Mesothelial cell of epicardium (in vitro differentiated cells): ENCODE measurements at regions not wholly inside any gene's neighbourhood (a gene's known extent, or its start where the extent isn't known, plus 50 kb on each side); places are given as distances from the start of the nearest gene placed in this dataset.
"Not testable (repeated sequence)": the region's sequence is repeated elsewhere in the genome, so short reads cannot be mapped to it uniquely, and the experiment has no call there.

Experiments used
- DNase-seq, 2 experiments: peaks; one replicate each; pipeline ENCODE4 v3.0.0; 2021; ENCODE audit warnings: low spot score in 2 of 2; ENCODE audit not compliant: unreplicated experiment in 2 of 2
- H3K27ac Mint-ChIP-seq: 2 replicates; pipeline ENCODE4 v1.8.0; 2021; ENCODE audit warnings: mixed read lengths
- H3K27me3 Mint-ChIP-seq: 2 replicates; pipeline ENCODE4 v1.8.0; 2021; ENCODE audit warnings: low read depth, mixed read lengths
- H3K36me3 Mint-ChIP-seq: 2 replicates; pipeline ENCODE4 v1.8.0; 2021; ENCODE audit warnings: mixed read lengths
- H3K4me1 Mint-ChIP-seq: 2 replicates; pipeline ENCODE4 v1.8.0; 2021; ENCODE audit warnings: mixed read lengths
- H3K4me3 Mint-ChIP-seq: 2 replicates; pipeline ENCODE4 v1.8.0; 2021; ENCODE audit warnings: mild to moderate bottlenecking, moderate library complexity, mixed read lengths
- H3K9me3 Mint-ChIP-seq: 2 replicates; pipeline ENCODE4 v1.8.0; 2021; ENCODE audit warnings: mixed read lengths
- TF ChIP-seq, protein P1 (sequence below): fragments of 200-600 bp; sonication (generic); IDR thresholded peaks from one replicate; pipeline ENCODE4 v1.5.0; 2021; ENCODE audit warnings: antibody characterized with exemption; ENCODE audit not compliant: unreplicated experiment

DNA sequence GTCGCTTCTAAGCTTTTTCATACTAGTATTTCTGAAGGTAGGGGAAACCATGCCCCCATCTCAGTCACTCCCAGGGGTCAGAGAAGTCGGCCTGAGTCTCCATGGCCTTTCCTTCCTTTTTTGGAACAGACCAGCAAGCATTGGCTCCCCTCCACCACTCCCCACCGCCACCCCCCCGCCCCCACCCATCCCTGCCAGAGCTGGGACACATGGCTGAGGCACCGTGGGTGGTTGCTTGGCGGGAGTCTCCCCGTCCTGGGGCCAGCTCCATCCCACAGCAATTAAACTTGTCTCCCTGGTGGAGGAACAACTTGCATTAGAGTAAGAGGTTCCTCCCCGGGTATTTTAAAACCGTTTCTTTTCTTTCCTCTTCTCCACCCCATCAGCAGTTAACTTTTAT, 100.8 kb upstream of the TFPI start:
- DNase-seq: no peak
- TF ChIP-seq, protein P1, sequence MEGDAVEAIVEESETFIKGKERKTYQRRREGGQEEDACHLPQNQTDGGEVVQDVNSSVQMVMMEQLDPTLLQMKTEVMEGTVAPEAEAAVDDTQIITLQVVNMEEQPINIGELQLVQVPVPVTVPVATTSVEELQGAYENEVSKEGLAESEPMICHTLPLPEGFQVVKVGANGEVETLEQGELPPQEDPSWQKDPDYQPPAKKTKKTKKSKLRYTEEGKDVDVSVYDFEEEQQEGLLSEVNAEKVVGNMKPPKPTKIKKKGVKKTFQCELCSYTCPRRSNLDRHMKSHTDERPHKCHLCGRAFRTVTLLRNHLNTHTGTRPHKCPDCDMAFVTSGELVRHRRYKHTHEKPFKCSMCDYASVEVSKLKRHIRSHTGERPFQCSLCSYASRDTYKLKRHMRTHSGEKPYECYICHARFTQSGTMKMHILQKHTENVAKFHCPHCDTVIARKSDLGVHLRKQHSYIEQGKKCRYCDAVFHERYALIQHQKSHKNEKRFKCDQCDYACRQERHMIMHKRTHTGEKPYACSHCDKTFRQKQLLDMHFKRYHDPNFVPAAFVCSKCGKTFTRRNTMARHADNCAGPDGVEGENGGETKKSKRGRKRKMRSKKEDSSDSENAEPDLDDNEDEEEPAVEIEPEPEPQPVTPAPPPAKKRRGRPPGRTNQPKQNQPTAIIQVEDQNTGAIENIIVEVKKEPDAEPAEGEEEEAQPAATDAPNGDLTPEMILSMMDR: no peak
- H3K27ac Mint-ChIP-seq: no peak overlapping the region
- peaks cover 7% of the 10 kb centered on the region for H3K4me1 Mint-ChIP-seq
- no peaks in the 10 kb centered on the region for H3K9me3 Mint-ChIP-seq
- H3K36me3 Mint-ChIP-seq: no peaks in the 10 kb centered on the region
- no peaks in the 10 kb centered on the region for H3K27me3 Mint-ChIP-seq
- H3K4me3 Mint-ChIP-seq: no peak overlapping the region

DNA sequence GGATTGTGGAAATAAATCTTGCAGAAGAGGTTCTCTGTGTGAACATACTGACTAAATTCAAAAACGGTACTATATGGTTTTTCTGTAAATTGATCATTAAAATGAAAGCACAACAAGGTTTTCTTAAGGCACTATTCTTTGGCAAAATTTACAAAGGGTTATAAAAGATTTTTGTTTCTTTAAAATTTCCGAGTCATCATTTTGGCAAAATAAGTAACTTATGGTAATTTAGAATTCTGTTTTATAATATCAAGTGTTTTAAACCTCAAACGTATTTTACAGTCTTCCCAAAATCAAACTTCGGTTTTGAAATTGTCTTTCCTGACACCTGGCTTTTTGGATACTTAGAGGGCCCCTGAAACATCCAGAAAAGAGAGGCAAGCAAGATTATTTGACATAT, 101.9 kb upstream of the TFPI start:
- H3K27ac Mint-ChIP-seq: no peak overlapping the region
- no peak for DNase-seq
- no peaks in the 10 kb centered on the region for H3K27me3 Mint-ChIP-seq
- peaks cover 7% of the 10 kb centered on the region for H3K4me1 Mint-ChIP-seq
- peaks cover 2% of the 10 kb centered on the region for H3K36me3 Mint-ChIP-seq
- H3K4me3 Mint-ChIP-seq: no peak overlapping the region
- peaks cover 5% of the 10 kb centered on the region for H3K9me3 Mint-ChIP-seq
- TF ChIP-seq, protein P1: no peak

DNA sequence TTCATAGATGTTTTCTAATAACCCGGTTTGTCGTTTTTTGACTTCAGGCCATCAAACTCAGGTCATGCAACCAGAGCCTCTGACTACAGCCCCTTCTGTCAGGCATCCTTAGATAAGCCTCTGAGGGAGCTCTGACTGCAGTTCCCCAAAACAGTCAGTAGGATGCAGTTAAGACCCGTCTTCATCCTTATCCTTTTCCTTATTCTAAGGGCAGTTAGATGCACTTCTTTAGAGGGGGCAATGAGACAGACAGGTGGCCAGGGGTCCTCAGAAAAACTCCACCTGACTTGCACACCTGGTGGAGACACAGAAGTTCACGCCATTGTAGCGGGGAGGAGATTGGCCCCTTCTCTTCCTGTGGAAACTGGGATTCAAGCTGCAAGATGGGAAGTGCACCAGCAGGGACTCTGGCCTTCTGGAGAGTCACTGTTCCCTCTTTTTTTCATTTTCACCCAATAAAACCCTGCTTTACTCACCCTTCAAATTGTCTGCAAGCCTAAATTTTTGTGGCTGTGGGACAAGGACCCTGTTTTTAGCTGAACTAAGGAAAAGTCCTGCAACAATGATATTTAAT, 104.8 kb upstream of the TFPI start:
- Mint-ChIP-seq H3K27me3 (no peaks in the 10 kb centered on the region), H3K9me3 (peaks cover 10% of the 10 kb centered on the region), H3K36me3 (peaks cover 2% of the 10 kb centered on the region), H3K4me1 (peaks cover 5% of the 10 kb centered on the region), H3K4me3 (no peak overlapping the region), H3K27ac (no peak overlapping the region)
- TF ChIP-seq, protein P1: no peak
- no peak for DNase-seq

DNA sequence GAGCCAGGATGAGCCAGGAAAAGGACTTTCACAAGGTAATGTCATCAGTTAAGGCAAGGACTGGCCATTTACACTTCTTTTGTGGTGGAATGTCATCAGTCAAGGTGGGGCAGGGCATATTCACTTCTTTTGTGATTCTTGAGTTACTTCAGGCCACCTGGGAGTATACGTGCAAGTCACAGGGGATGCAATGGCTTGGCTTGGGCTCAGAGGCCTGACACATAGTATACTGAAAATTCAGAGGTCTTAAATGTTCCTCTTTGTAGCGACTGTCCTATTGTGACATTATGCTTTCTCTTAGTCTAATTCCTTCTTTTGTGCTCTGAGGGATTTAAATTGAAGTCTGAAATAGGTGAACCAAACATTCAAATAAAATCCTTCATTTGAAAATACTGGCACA, 121.8 kb upstream of the TFPI start:
- H3K4me1 Mint-ChIP-seq, H3K27ac Mint-ChIP-seq, H3K9me3 Mint-ChIP-seq, H3K36me3 Mint-ChIP-seq, H3K4me3 Mint-ChIP-seq, DNase-seq: not testable (repeated sequence)
- peaks cover 27% of the 10 kb centered on the region for H3K27me3 Mint-ChIP-seq

DNA sequence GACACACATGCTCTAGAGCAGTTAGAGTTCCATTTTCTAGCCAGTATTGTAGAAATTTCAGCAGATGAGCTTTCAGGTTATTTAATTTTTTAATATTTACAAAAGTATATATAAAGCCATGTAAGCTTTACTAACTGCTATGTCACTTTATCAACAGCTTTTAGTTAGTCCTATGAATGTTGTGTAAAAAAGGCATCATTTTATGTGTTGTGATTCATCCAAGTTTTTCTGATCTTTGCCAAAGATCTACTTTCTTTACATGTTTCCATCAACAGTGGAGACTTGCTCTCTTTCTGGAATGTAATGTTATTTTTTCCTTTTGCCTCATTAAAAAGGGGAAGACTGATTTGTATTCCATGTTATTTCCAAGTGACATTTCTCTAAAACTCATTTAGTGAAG, 125.2 kb upstream of the TFPI start:
- no peak for DNase-seq
- TF ChIP-seq, protein P1: no peak

DNA sequence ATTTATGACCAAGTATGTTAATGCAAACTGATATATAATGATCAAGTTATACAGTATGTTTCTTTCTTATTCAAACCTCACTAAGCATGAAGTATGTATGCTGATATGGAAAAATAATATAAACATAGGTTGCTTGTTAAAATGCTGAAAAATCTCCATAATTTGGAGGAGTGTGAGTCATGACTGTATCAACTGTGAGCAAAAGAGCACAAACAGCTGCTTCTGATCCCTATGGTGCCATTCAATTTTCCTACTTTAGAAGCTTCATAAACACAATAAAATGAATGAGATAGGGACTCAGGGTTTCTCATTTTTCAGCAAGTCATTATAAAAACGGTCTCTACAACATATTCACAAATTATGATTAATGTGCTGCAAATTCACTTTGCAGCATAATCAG, 129.9 kb upstream of the TFPI start:
- Mint-ChIP-seq H3K27ac (no peak overlapping the region), H3K27me3 (no peaks in the 10 kb centered on the region), H3K4me1 (peaks cover 4% of the 10 kb centered on the region), H3K4me3 (no peak overlapping the region), H3K9me3 (no peaks in the 10 kb centered on the region), H3K36me3 (no peaks in the 10 kb centered on the region)
- TF ChIP-seq, protein P1: no peak
- no peak for DNase-seq

More for the DNA sequence above, 125.2 kb upstream of the TFPI start:
- Mint-ChIP-seq H3K27ac (no peak overlapping the region), H3K4me3 (no peak overlapping the region), H3K9me3 (no peaks in the 10 kb centered on the region), H3K27me3 (peaks cover 13% of the 10 kb centered on the region), H3K4me1 (peaks cover 4% of the 10 kb centered on the region), H3K36me3 (no peaks in the 10 kb centered on the region)
